Motor neuron (in vitro differentiated cells): ENCODE measurements at regions not wholly inside any gene's neighbourhood (a gene's known extent, or its start where the extent isn't known, plus 50 kb on each side); places are given as distances from the start of the nearest gene placed in this dataset.
A peak's percentile ranks its signal among the peaks of the same experiment; 100 is the strongest.

Source experiments
- ATAC-seq, 8 experiments: fragments of 200-7000 bp; cut with Tn5 transposase; replicated peaks in 6 of 8; 2 replicates each; pipeline ENCODE4 v1.8.0; 2021; ENCODE audit warnings: mild to moderate bottlenecking in 8 of 8, moderate library complexity in 8 of 8
- H3K27ac ChIP-seq, 2 donors: fragments of 250-450 bp; sonication (Bioruptor Pico); 2 replicates each; pipeline ENCODE4 v1.9.0; 2021; ENCODE audit warnings: antibody characterized with exemption in 2 of 2, mild to moderate bottlenecking in 2 of 2, moderate library complexity in 1 of 2
- H3K4me1 ChIP-seq, 2 donors: fragments of 250-450 bp; sonication (Bioruptor Pico); replicated peaks in 1 of 2; 2 replicates each; pipeline ENCODE4 v1.6.1; 2021; ENCODE audit warnings: antibody characterized with exemption in 2 of 2, mild to moderate bottlenecking in 2 of 2, moderate library complexity in 1 of 2
- H3K4me3 ChIP-seq, 5 donors: fragments of 250-450 bp; sonication (Bioruptor Pico); 2 replicates each; pipeline ENCODE4 v1.9.0; 2021; ENCODE audit warnings: antibody characterized with exemption in 5 of 5, mild to moderate bottlenecking in 5 of 5, moderate library complexity in 4 of 5
- WGBS, 10 experiments: fragments of 450-650 bp; shearing (Covaris generic); methylation state at CpG; one replicate each; pipeline ENCODE4 v1.0.0; 2022; 5-methylcytosine and 5-hydroxymethylcytosine counted together
- in situ Hi-C, 9 experiments: fragments of 400-800 bp; cut with MboI; loops; one replicate each; pipeline ENCODE4 v1.15.0; 2021; ENCODE audit warnings: low sequenced_read_pairs in 9 of 9, low pct_unique_long_range_greater_than_20kb in 2 of 9; ENCODE audit not compliant: unreplicated experiment in 9 of 9

GRCh38 chr18:38902796-38903195, 1337.2 kb upstream of the CELF4 start:
- Histone ChIP-seq H3K4me3 (no peak overlapping the region), H3K4me1 (no peaks in the 10 kb centered on the region), H3K27ac (no peak overlapping the region)
- peak in 3 of 8 experiments; percentile 14 to 61 (median 31) for ATAC-seq
- in situ Hi-C loops: no loop called here
- WGBS, 10 experiments: 0 to 83% (median 57%) methylated on average over 1 to 2 of the region's 2 CpGs; no CpG with 5 or more reads in 1 of the 10 experiments

- no peak overlapping the region for H3K27ac ChIP-seq
- peak in 2 of 8 experiments; percentile 40 to 64 for ATAC-seq
- no peak overlapping the region for H3K4me3 ChIP-seq
- in situ Hi-C loops: no loop called here
- H3K4me1 ChIP-seq: no peaks in the 10 kb centered on the region
- 0 to 100% (median 76%) methylated on average over 1 to 4 of the region's 4 CpGs; no CpG with 5 or more reads in 3 of the 10 experiments for WGBS, 10 experiments
Measured at GRCh38 chr18:38900445-38900844, 1334.8 kb upstream of the CELF4 start.

GRCh38 chr18:38900031-38900430, 1334.4 kb upstream of the CELF4 start:
- ATAC-seq: no peak
- in situ Hi-C loops: no loop called here
- no peaks in the 10 kb centered on the region for H3K4me1 ChIP-seq
- H3K27ac ChIP-seq: no peak overlapping the region
- H3K4me3 ChIP-seq: no peak overlapping the region
- WGBS, 10 experiments: 0 to 100% (median 100%) methylated on average over 1 to 2 of the region's 2 CpGs; no CpG with 5 or more reads in 3 of the 10 experiments

GRCh38 chr18:38899252-38899651, 1333.7 kb upstream of the CELF4 start:
- Histone ChIP-seq H3K27ac (no peak overlapping the region), H3K4me1 (no peaks in the 10 kb centered on the region), H3K4me3 (no peak overlapping the region)
- 0 to 100% (median 52%) methylated on average over 1 to 2 of the region's 2 CpGs; no CpG with 5 or more reads in 4 of the 10 experiments for WGBS, 10 experiments
- in situ Hi-C loops: no loop called here
- peak in 5 of 8 experiments; percentile 33 to 84 (median 52) for ATAC-seq

GRCh38 chr18:38898167-38898566, 1332.6 kb upstream of the CELF4 start:
- ATAC-seq: no peak
- no peaks in the 10 kb centered on the region for H3K4me1 ChIP-seq
- WGBS, 10 experiments: 0 to 88% (median 37%) methylated on average over 1 to 3 of the region's 3 CpGs; no CpG with 5 or more reads in 2 of the 10 experiments
- H3K4me3 ChIP-seq: no peak overlapping the region
- H3K27ac ChIP-seq: no peak overlapping the region
- in situ Hi-C loops: no loop called here

GRCh38 chr18:38895560-38895959, 1330.0 kb upstream of the CELF4 start:
- Histone ChIP-seq H3K27ac (no peak overlapping the region), H3K4me1 (no peaks in the 10 kb centered on the region), H3K4me3 (no peak overlapping the region)
- in situ Hi-C loops: no loop called here
- ATAC-seq: peak in 1 of 8 experiments; percentile 68
- WGBS, 10 experiments: 0 to 100% (median 80%) methylated on average over 1 to 2 of the region's 2 CpGs; no CpG with 5 or more reads in 1 of the 10 experiments

- no peak for ATAC-seq
Measured at GRCh38 chr18:38887671-38888020, 1322.0 kb upstream of the CELF4 start.

GRCh38 chr18:38886861-38887670, 1321.5 kb upstream of the CELF4 start:
- no peak overlapping the region for H3K4me3 ChIP-seq
- H3K4me1 ChIP-seq: no peaks in the 10 kb centered on the region
- 21 to 74% (median 47%) methylated on average over 2 to 4 of the region's 4 CpGs; no CpG with 5 or more reads in 2 of the 10 experiments for WGBS, 10 experiments
- in situ Hi-C loops: no loop called here
- no peak overlapping the region for H3K27ac ChIP-seq
- no peak for ATAC-seq

More at GRCh38 chr18:38887671-38888020, 1322.0 kb upstream of the CELF4 start:
- H3K4me1 ChIP-seq: no peaks in the 10 kb centered on the region
- no peak overlapping the region for H3K4me3 ChIP-seq
- WGBS, 10 experiments: 20 to 100% (median 46%) methylated on average over 1 to 2 of the region's 2 CpGs; no CpG with 5 or more reads in 2 of the 10 experiments
- in situ Hi-C loops: no loop called here
- no peak overlapping the region for H3K27ac ChIP-seq

- H3K27ac ChIP-seq: no peak overlapping the region
- in situ Hi-C loops: no loop called here
- H3K4me3 ChIP-seq: no peak overlapping the region
- WGBS, 10 experiments: 0 to 100% (median 71%) methylated on average over 1 to 2 of the region's 2 CpGs; no CpG with 5 or more reads in 1 of the 10 experiments
- ATAC-seq: no peak
- H3K4me1 ChIP-seq: no peaks in the 10 kb centered on the region
Measured at GRCh38 chr18:38886235-38886634, 1320.6 kb upstream of the CELF4 start.

GRCh38 chr18:38884050-38884449, 1318.5 kb upstream of the CELF4 start:
- Histone ChIP-seq H3K27ac (no peak overlapping the region), H3K4me1 (no peaks in the 10 kb centered on the region), H3K4me3 (no peak overlapping the region)
- in situ Hi-C loops: no loop called here
- 0 to 88% (median 40%) methylated on average over 1 to 2 of the region's 2 CpGs; no CpG with 5 or more reads in 3 of the 10 experiments for WGBS, 10 experiments
- ATAC-seq: no peak

- in situ Hi-C loops: no loop called here
Measured at GRCh38 chr18:38883111-38883510, 1317.5 kb upstream of the CELF4 start.

GRCh38 chr18:38879871-38880270, 1314.3 kb upstream of the CELF4 start:
- WGBS, 10 experiments: 0 to 100% (median 80%) methylated on average over 1 of the region's 1 CpG
- in situ Hi-C loops: no loop called here
- ATAC-seq: no peak
- no peak overlapping the region for H3K4me3 ChIP-seq
- H3K4me1 ChIP-seq: no peaks in the 10 kb centered on the region
- H3K27ac ChIP-seq: no peak overlapping the region

More at GRCh38 chr18:38883111-38883510, 1317.5 kb upstream of the CELF4 start:
- Histone ChIP-seq H3K4me3 (no peak overlapping the region), H3K4me1 (no peaks in the 10 kb centered on the region), H3K27ac (no peak overlapping the region)
- peak in 3 of 8 experiments; percentile 23 to 80 (median 65) for ATAC-seq
- 0 to 100% (median 90%) methylated on average over 1 to 4 of the region's 4 CpGs for WGBS, 10 experiments

- Histone ChIP-seq H3K4me1 (no peaks in the 10 kb centered on the region), H3K4me3 (no peak overlapping the region), H3K27ac (no peak overlapping the region)
- WGBS, 10 experiments: 0 to 80% (median 30%) methylated on average over 1 to 2 of the region's 3 CpGs; no CpG with 5 or more reads in 6 of the 10 experiments
- ATAC-seq: peak in 1 of 8 experiments; percentile 66
- in situ Hi-C loops: no loop called here
Measured at GRCh38 chr18:38872342-38872741, 1306.7 kb upstream of the CELF4 start.
